K562 (cell line): ENCODE measurements at regions not wholly inside any gene's neighbourhood (a gene's known extent, or its start where the extent isn't known, plus 50 kb on each side); places are given as distances from the start of the nearest gene placed in this dataset.

ENCODE experiments used
- ATAC-seq: fragments of 200-7000 bp; cut with Tn5 transposase; 3 replicates; pipeline ENCODE4 v1.9.1; 2020; ENCODE audit warnings: moderate library complexity
- BruUV-seq: library from RNA; stranded (reverse); fragments of 400-500 nt; replicated peaks from 2 replicates; lab custom pipeline; 2021; lab: Mats Ljungman, UMichigan
- CTCF ChIA-PET: fragments of 300-600 bp; formaldehyde crosslinking; extraction: SDS; loops from one replicate; lab custom pipeline; 2021; ENCODE audit warnings: low intra/inter-chr PET ratio; lab: Yijun Ruan, JAX
- POLR2A ChIA-PET: fragments of 300-600, 350-650 bp; sonication (Branson Sonifier 250); formaldehyde crosslinking; extraction: SDS; loops from one replicate; lab custom pipeline; 2021; ENCODE audit warnings: antibody characterized with exemption, inconsistent platforms; lab: Yijun Ruan, JAX
- DNase-seq, 4 experiments: peaks; one replicate each; pipeline versions ENCODE4 v3.0.0 to v3.0.0-alpha.2; 2011 to 2018; ENCODE audit warnings: low spot score in 3 of 4, mixed read lengths in 3 of 4; ENCODE audit errors: extremely low read depth in 1 of 4
- FAIRE-seq: peaks from 2 replicates; lab custom pipeline; 2011; peaks lifted over from hg19 to GRCh38; lab: Jason Lieb, UNC
- H2AFZ ChIP-seq: 2 replicates; pipeline ENCODE4 v1.6.0; 2011; ENCODE audit warnings: low read depth, low read length, control low read depth, inconsistent platforms
- H3K27ac ChIP-seq: fragments of 200-600 bp; 3 replicates; pipeline ENCODE4 v1.8.0; 2011; ENCODE audit warnings: low read depth, mild to moderate bottlenecking, control low read depth, inconsistent platforms, low read length, moderate library complexity, mixed read lengths; ENCODE audit errors: extremely low read depth
- H3K27me3 ChIP-seq, 2 experiments: fragments of 300-600 bp in 1 of 2; 2 replicates in 1 of 2; 3 replicates in 1 of 2; pipeline versions ENCODE4 v1.6.0 to v1.8.0; 2011; ENCODE audit warnings: inconsistent platforms in 2 of 2, low read length in 2 of 2, mild to moderate bottlenecking in 1 of 2, mixed read lengths in 1 of 2, moderate library complexity in 1 of 2; ENCODE audit not compliant: control insufficient read depth in 2 of 2, insufficient read depth in 2 of 2
- H3K36me3 ChIP-seq: fragments of 300-600 bp; 3 replicates; pipeline ENCODE4 v1.8.0; 2011; ENCODE audit warnings: mild to moderate bottlenecking, low read length, inconsistent platforms; ENCODE audit not compliant: control insufficient read depth, insufficient read depth
- H3K4me1 ChIP-seq, 2 experiments: fragments of 200-600 bp in 1 of 2; replicated peaks in 1 of 2; 2 replicates in 1 of 2; 3 replicates in 1 of 2; pipeline versions ENCODE4 v1.5.1 to v1.8.0; 2011; ENCODE audit warnings: inconsistent platforms in 2 of 2, low read length in 2 of 2, mild to moderate bottlenecking in 1 of 2, mixed read lengths in 1 of 2, moderate library complexity in 1 of 2; ENCODE audit not compliant: control insufficient read depth in 2 of 2, insufficient read depth in 2 of 2
- H3K4me2 ChIP-seq: 2 replicates; pipeline ENCODE4 v1.6.1; 2011; ENCODE audit warnings: low read length, control low read depth, inconsistent platforms, mixed read lengths; ENCODE audit not compliant: insufficient read depth
- H3K4me3 ChIP-seq: fragments of 200-600 bp; sonication (generic), shearing (Covaris generic); 2 replicates; pipeline ENCODE4 v1.5.1; 2016; ENCODE audit warnings: control low read depth, inconsistent platforms
- H3K79me2 ChIP-seq: fragments of 200-600 bp; 3 replicates; pipeline ENCODE4 v1.8.0; 2011; ENCODE audit warnings: low read length, inconsistent platforms; ENCODE audit not compliant: control insufficient read depth, insufficient read depth
- H3K9ac ChIP-seq, 2 experiments: 2 replicates each; pipeline versions ENCODE4 v1.6.0 to v1.6.1; 2011; ENCODE audit warnings: low read depth in 2 of 2, low read length in 2 of 2, control low read depth in 1 of 2, inconsistent platforms in 1 of 2, mild to moderate bottlenecking in 1 of 2, mixed read lengths in 1 of 2; ENCODE audit not compliant: insufficient read depth in 1 of 2
- H3K9me1 ChIP-seq: one replicate; pipeline ENCODE4 v1.6.0; 2011; ENCODE audit warnings: inconsistent platforms, mild to moderate bottlenecking, low read length, moderate library complexity; ENCODE audit not compliant: control insufficient read depth, insufficient read depth
- H3K9me3 ChIP-seq: replicated peaks from 2 replicates; pipeline ENCODE4 v1.5.1; 2011; ENCODE audit warnings: low read depth, low read length, inconsistent platforms; ENCODE audit not compliant: control insufficient read depth, insufficient read depth
- H4K20me1 ChIP-seq: replicated peaks from 2 replicates; pipeline ENCODE4 v1.6.1; 2011; ENCODE audit warnings: low read length, inconsistent platforms, mixed read lengths; ENCODE audit not compliant: control insufficient read depth, insufficient read depth
- ATF3 ChIP-seq, 2 experiments: fragments of 450-650 bp in 1 of 2; sonication (generic) in 1 of 2; formaldehyde crosslinking in 1 of 2; IDR thresholded peaks in 1 of 2; conservative IDR thresholded peaks in 1 of 2; 2 replicates each; pipeline versions ENCODE4 v1.6.1 to v1.8.1; 2016 to 2023; ENCODE audit warnings: mild to moderate bottlenecking in 2 of 2, moderate library complexity in 2 of 2, inconsistent platforms in 1 of 2, missing genetic modification reagents in 1 of 2
- CEBPG ChIP-seq, 3 experiments: fragments of 200-800 bp in 1 of 3; sonication (Bioruptor generic) in 1 of 3; sonication (generic) in 1 of 3; formaldehyde crosslinking in 1 of 3; IDR thresholded peaks in 2 of 3; conservative IDR thresholded peaks in 1 of 3; 2 replicates each; pipeline versions ENCODE4 v1.6.1 to v1.8.0; 2016 to 2022; ENCODE audit warnings: missing compliant biosample characterization in 2 of 3, missing genetic modification characterization in 2 of 3, mild to moderate bottlenecking in 1 of 3, missing genetic modification reagents in 1 of 3
- NFXL1 ChIP-seq: fragments of 450-650 bp; formaldehyde crosslinking; IDR thresholded peaks from 2 replicates; pipeline ENCODE4 v1.4.0; 2021; ENCODE audit warnings: mild to moderate bottlenecking
- ZNF184 ChIP-seq: sonication (generic); formaldehyde crosslinking; IDR thresholded peaks from 2 replicates; pipeline ENCODE4 v1.5.0; 2020; ENCODE audit warnings: missing genetic modification reagents
- ZNF436 ChIP-seq: fragments of 250-450, 450-650 bp; sonication (Bioruptor Pico); formaldehyde crosslinking; IDR thresholded peaks from 2 replicates; pipeline ENCODE4 v1.7.0; 2020; ENCODE audit warnings: mild to moderate bottlenecking
- ZNF639 ChIP-seq, 2 experiments: fragments of 200-800 bp in 1 of 2; sonication (Bioruptor generic) in 1 of 2; sonication (generic) in 1 of 2; formaldehyde crosslinking in 1 of 2; IDR thresholded peaks in 1 of 2; conservative IDR thresholded peaks in 1 of 2; 2 replicates each; pipeline versions ENCODE4 v1.5.0 to v1.6.1; 2016 to 2020; ENCODE audit warnings: missing compliant biosample characterization in 1 of 2, missing genetic modification characterization in 1 of 2, missing genetic modification reagents in 1 of 2
- ZNF655 ChIP-seq: fragments of 250-450 bp; sonication (Bioruptor Pico); IDR thresholded peaks from 2 replicates; pipeline ENCODE4 v1.5.0; 2021
- WGBS: fragments of 100-300 bp; shearing (Covaris generic); methylation state at CpG from one replicate; pipeline ENCODE4 v1.1.6; 2016; ENCODE audit warnings: low coverage, mixed read lengths; ENCODE audit not compliant: insufficient coverage; ENCODE audit errors: missing lambda C conversion rate; 5-methylcytosine and 5-hydroxymethylcytosine counted together
- in situ Hi-C: fragments of 300-500 bp; cut with MboI; formaldehyde crosslinking; loops from 4 replicates; pipeline ENCODE4 v1.15.0; 2018; ENCODE audit warnings: inconsistent platforms, mixed read lengths
- intact Hi-C: fragments of 100-400 bp; cut with micrococcal nuclease; formaldehyde crosslinking; loops from 2 replicates; pipeline ENCODE4 v1.14.2; 2022
- TF ChIP-seq, protein P1 (sequence below): sonication (generic); formaldehyde crosslinking; IDR thresholded peaks from 2 replicates; pipeline ENCODE4 v1.5.0; 2020; ENCODE audit warnings: missing genetic modification reagents

DNA sequence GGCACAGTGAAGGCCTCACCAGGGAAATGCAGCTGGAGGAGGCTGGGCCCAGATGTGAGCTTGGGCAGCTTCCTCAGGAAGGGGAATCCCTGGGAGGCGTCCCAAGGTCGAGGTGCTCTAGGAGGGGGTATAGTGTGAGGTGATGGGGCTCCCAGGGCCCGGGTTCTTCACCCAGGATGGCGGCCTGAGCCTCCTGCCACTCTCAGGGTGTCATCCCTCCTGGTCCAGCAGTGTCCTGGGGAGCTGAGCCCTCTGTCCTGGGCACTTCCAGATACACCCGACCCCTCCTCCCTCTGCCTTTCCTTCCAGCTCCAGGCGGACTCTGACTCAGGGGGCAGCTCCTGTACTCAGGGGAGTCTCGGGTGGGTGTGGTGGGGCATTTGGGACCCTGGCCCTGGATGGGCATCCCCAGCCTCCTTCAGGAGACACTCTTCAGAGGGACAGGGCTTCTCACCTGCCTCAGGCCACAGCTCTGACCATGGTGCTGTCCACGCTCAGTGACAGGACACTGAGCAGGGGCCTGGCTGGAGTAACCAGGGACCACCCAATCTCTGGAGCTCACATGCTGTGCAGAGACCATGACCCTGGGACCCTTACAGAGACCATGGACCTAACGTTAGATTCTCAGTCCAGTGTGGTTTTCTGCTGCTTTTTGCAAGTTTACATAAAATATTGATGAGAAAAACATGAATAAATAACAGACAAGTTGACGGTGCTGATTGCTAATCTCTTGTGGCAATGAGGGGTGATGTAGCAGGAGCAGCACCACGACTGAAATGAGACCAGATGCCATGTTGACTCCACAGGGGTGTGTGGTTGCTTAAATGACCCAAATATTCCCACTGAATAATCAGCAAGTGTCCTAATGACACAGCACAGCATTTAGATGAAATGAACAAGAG lies 101.9 kb downstream of the GGTLC2 start:
- peaks cover 33% of the 10 kb centered on the region for H4K20me1 ChIP-seq
- peaks cover 6 to 21% of the 10 kb centered on the region in 2 experiments; a peak in 3 of 5 replicates for H3K27me3 ChIP-seq
- H3K4me3 ChIP-seq: no peak overlapping the region
- ATAC-seq (peak; percentile 8), DNase-seq (no peak), FAIRE-seq (no peak)
- CTCF ChIA-PET: interaction anchor here (0.6 to 6.0 kb wide), 17 partner anchors 8 to 283 kb away, joined by 3 to 60 read pairs (median 9); no protein-coding TSS in a partner anchor
- BruUV-seq: no TSS peak
- POLR2A ChIA-PET: interaction anchor here (0.6 to 3.3 kb wide), 33 partner anchors 7 to 444 kb away, joined by 3 to 17 read pairs (median 4); partner anchors contain the start of gene RSPH14
- H3K9me3 ChIP-seq: no peaks in the 10 kb centered on the region
- H3K27ac ChIP-seq: no peak overlapping the region
- no peak overlapping the region for H3K4me2 ChIP-seq
- H3K4me1 ChIP-seq: no peaks in the 10 kb centered on the region
- H2AFZ ChIP-seq: no peak overlapping the region
- H3K9me1 ChIP-seq: no peaks in the 10 kb centered on the region
- H3K9ac ChIP-seq: peak overlapping the region in 1 of 2 experiments; percentile 8; a peak in 1 of 4 replicates
- 2% methylated on average over 11 of the region's 11 CpGs for WGBS
- intact Hi-C loops (no loop called here), in situ Hi-C loops (no loop called here)
- TF ChIP-seq, protein P1, sequence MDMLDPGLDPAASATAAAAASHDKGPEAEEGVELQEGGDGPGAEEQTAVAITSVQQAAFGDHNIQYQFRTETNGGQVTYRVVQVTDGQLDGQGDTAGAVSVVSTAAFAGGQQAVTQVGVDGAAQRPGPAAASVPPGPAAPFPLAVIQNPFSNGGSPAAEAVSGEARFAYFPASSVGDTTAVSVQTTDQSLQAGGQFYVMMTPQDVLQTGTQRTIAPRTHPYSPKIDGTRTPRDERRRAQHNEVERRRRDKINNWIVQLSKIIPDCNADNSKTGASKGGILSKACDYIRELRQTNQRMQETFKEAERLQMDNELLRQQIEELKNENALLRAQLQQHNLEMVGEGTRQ (CRISPR knock-in tag): peak; percentile 31
- TF ChIP-seq ZNF655 (CRISPR knock-in tag) (0 out of 2 replicates have a peak, but pooled peaks have one; percentile 43), CEBPG (CRISPR knock-in tag; IDR thresholded peaks at IDR 0.05) (0 out of 2 replicates have a peak, but pooled peaks have one; percentile 24), CEBPG (tag; conservative IDR thresholded peaks at IDR 0.05 in 1 of 2, IDR thresholded peaks at IDR 0.05 in 1 of 2) (no peak), NFXL1 (CRISPR knock-in tag) (no peak), ZNF436 (CRISPR knock-in tag) (no peak), ZNF184 (peak; percentile 71; the same call in 1 of the 2 replicates), ZNF639 (CRISPR knock-in tag; conservative IDR thresholded peaks at IDR 0.05 in 1 of 2, IDR thresholded peaks at IDR 0.05 in 1 of 2) (peak in 1 of 2 experiments; percentile 95; a peak in 1 of 4 replicates), ATF3 (IDR thresholded peaks at IDR 0.05) (no peak), ATF3 (CRISPR knock-in tag; conservative IDR thresholded peaks at IDR 0.05) (0 out of 2 replicates have a peak, but pooled peaks have one; percentile 9)
- H3K36me3 ChIP-seq: no peaks in the 10 kb centered on the region
- no peaks in the 10 kb centered on the region for H3K79me2 ChIP-seq
